Left lung (tissue), 4 donors: ENCODE measurements at regions not wholly inside any gene's neighbourhood (a gene's known extent, or its start where the extent isn't known, plus 50 kb on each side); places are given as distances from the start of the nearest gene placed in this dataset.
"Not testable (repeated sequence)": the region's sequence is repeated elsewhere in the genome, so short reads cannot be mapped to it uniquely, and the experiment has no call there.

Experiments
- ATAC-seq: fragments of 200-7000 bp; cut with Tn5 transposase; one replicate; pipeline ENCODE4 v1.9.1; 2020; ENCODE audit warnings: moderate library complexity
- DNase-seq, 4 donors: peaks; one replicate each; pipeline ENCODE4 v3.0.0-alpha.2; 2013 to 2020
- H3K27ac ChIP-seq, 2 donors: fragments of 200-600 bp; sonication (generic) in 1 of 2; one replicate each; pipeline versions ENCODE4 v1.5.0 to v1.8.0; 2020 to 2021
- H3K27me3 ChIP-seq, 2 donors: fragments of 200-600 bp; sonication (generic) in 1 of 2; one replicate each; pipeline versions ENCODE4 v1.5.0 to v1.8.0; 2020 to 2021
- H3K36me3 ChIP-seq, 2 donors: fragments of 200-600 bp; sonication (generic) in 1 of 2; one replicate each; pipeline versions ENCODE4 v1.5.0 to v1.8.0; 2020 to 2021
- H3K4me1 ChIP-seq, 2 donors: fragments of 200-600 bp; one replicate each; pipeline ENCODE4 v1.8.0; 2021
- H3K4me3 ChIP-seq, 2 donors: fragments of 200-600 bp; sonication (generic) in 1 of 2; one replicate each; pipeline versions ENCODE4 v1.5.0 to v1.8.0; 2020 to 2021; ENCODE audit warnings: mild to moderate bottlenecking in 1 of 2
- H3K9me3 ChIP-seq, 2 donors: fragments of 200-600 bp; sonication (generic) in 1 of 2; one replicate each; pipeline versions ENCODE4 v1.5.0 to v1.8.0; 2020 to 2021
- CTCF ChIP-seq, 2 donors: fragments of 200-600 bp; sonication (generic) in 1 of 2; IDR thresholded peaks; one replicate each; pipeline versions ENCODE4 v1.5.0 to v1.8.0; 2021; ENCODE audit warnings: antibody characterized with exemption in 2 of 2
- intact Hi-C, 2 donors: fragments of 100-400 bp; cut with DNase I; formaldehyde crosslinking; loops; one replicate each; pipeline versions ENCODE4 v1.11.2 to v1.14.2; 2022
- donor health status: DM: no; HTN: yes; CAD: no.
- donor health status: DM: no; HTN: no; CAD: no.

GRCh38 chr16:59342669-59343068 is 608.6 kb upstream of the GOT2 start:
- no peak for ATAC-seq
- TF ChIP-seq CTCF (IDR thresholded peaks at IDR 0.05) = no peak
- no peaks in the 10 kb centered on the region for H3K36me3 ChIP-seq
- H3K4me3 ChIP-seq = no peak overlapping the region
- no peak overlapping the region for H3K27ac ChIP-seq
- no peaks in the 10 kb centered on the region for H3K9me3 ChIP-seq
- intact Hi-C loops = no loop called here
- DNase-seq = no peak
- no peaks in the 10 kb centered on the region for H3K4me1 ChIP-seq
- no peaks in the 10 kb centered on the region for H3K27me3 ChIP-seq

- intact Hi-C loops = no loop called here
- Histone ChIP-seq H3K36me3 (no peaks in the 10 kb centered on the region), H3K4me1 (no peaks in the 10 kb centered on the region), H3K27me3 (no peaks in the 10 kb centered on the region), H3K4me3 (no peak overlapping the region), H3K27ac (no peak overlapping the region), H3K9me3 (no peaks in the 10 kb centered on the region)
- DNase-seq (peak in 2 of 4 donors; percentile 2 to 30), ATAC-seq (no peak)
- TF ChIP-seq CTCF (IDR thresholded peaks at IDR 0.05) = no peak
Measured at GRCh38 chr16:59341368-59341767, 607.3 kb upstream of the GOT2 start.

- DNase-seq (no peak), ATAC-seq (no peak)
- no peaks in the 10 kb centered on the region for H3K27me3 ChIP-seq
- no peak overlapping the region for H3K27ac ChIP-seq
- TF ChIP-seq CTCF (IDR thresholded peaks at IDR 0.05) = no peak
- no peaks in the 10 kb centered on the region for H3K9me3 ChIP-seq
- H3K36me3 ChIP-seq = no peaks in the 10 kb centered on the region
- H3K4me3 ChIP-seq = no peak overlapping the region
- intact Hi-C loops = no loop called here
- H3K4me1 ChIP-seq = no peaks in the 10 kb centered on the region
Measured at GRCh38 chr16:59339871-59340270, 605.8 kb upstream of the GOT2 start.

GRCh38 chr16:59336136-59336695 is 602.1 kb upstream of the GOT2 start:
- Histone ChIP-seq H3K9me3 (peaks cover 0 to 1% of the 10 kb centered on the region in 2 donors), H3K27me3 (no peaks in the 10 kb centered on the region), H3K4me3 (no peak overlapping the region), H3K4me1 (no peaks in the 10 kb centered on the region), H3K27ac (no peak overlapping the region), H3K36me3 (no peaks in the 10 kb centered on the region)
- intact Hi-C loops = no loop called here
- no peak for DNase-seq
- no peak for ATAC-seq
- TF ChIP-seq CTCF (IDR thresholded peaks at IDR 0.05) = no peak

GRCh38 chr16:59331708-59332107 is 597.6 kb upstream of the GOT2 start:
- H3K27me3 ChIP-seq, intact Hi-C loops, H3K27ac ChIP-seq, H3K9me3 ChIP-seq, ATAC-seq, H3K4me1 ChIP-seq, H3K4me3 ChIP-seq, DNase-seq, H3K36me3 ChIP-seq: not testable (repeated sequence)

GRCh38 chr16:59330019-59330670 is 596.0 kb upstream of the GOT2 start:
- H3K4me1 ChIP-seq = no peaks in the 10 kb centered on the region
- no peak overlapping the region for H3K27ac ChIP-seq
- peak in 1 of 4 donors; percentile 1 for DNase-seq
- no peaks in the 10 kb centered on the region for H3K36me3 ChIP-seq
- H3K27me3 ChIP-seq = no peaks in the 10 kb centered on the region
- intact Hi-C loops = no loop called here
- no peak for TF ChIP-seq CTCF (IDR thresholded peaks at IDR 0.05)
- ATAC-seq = no peak
- peaks cover 0 to 1% of the 10 kb centered on the region in 2 donors for H3K9me3 ChIP-seq
- no peak overlapping the region for H3K4me3 ChIP-seq
